ENCODE measurements at regions not wholly inside any gene's neighbourhood (a gene's known extent, or its start where the extent isn't known, plus 50 kb on each side); places are given as distances from the start of the nearest gene placed in this dataset.

- TF ChIP-seq EP300 (IDR thresholded peaks at IDR 0.05; ENCODE audit: borderline replicate concordance in 1 of 2, low read depth in 1 of 2, low read length in 1 of 2) (no peak), SMC3 (IDR thresholded peaks at IDR 0.05; ENCODE audit: low read depth, low read length) (no peak), FOXJ3 (CRISPR knock-in tag; IDR thresholded peaks at IDR 0.05) (no peak), CTCF (IDR thresholded peaks at IDR 0.05) (no peak), GATA2 (CRISPR knock-in tag; IDR thresholded peaks at IDR 0.05) (no peak)
These were observed 1043.4 kb upstream of the CDH10 start for GRCh38 chr5:25688156-25688555.

Data from SK-N-SH (cell line).